ENCODE measurements at regions not wholly inside any gene's neighbourhood (a gene's known extent, or its start where the extent isn't known, plus 50 kb on each side); places are given as distances from the start of the nearest gene placed in this dataset.
A peak's percentile ranks its signal among the peaks of the same experiment; 100 is the strongest.

- no peak for ATAC-seq (replicated peaks)
- no peak for DNase-seq
- H3K27me3 Mint-ChIP-seq, result no peaks in the 10 kb centered on the region
These were observed 61.6 kb upstream of the PPARA start for GRCh38 chr22:46088541-46089311.

GRCh38 chr22:46089426-46090035, 60.8 kb upstream of the PPARA start:
- no peaks in the 10 kb centered on the region for H3K27me3 Mint-ChIP-seq
- no peak for DNase-seq
- H3K4me1 Mint-ChIP-seq, result peaks cover under 1 to 1% of the 10 kb centered on the region in 2 donors
- peaks cover 10 to 15% of the 10 kb centered on the region in 2 donors for H3K36me3 Mint-ChIP-seq
- ATAC-seq (replicated peaks), result no peak
- H3K27ac Mint-ChIP-seq, result no peak overlapping the region
- no peaks in the 10 kb centered on the region for H3K9me3 Mint-ChIP-seq
- no peak overlapping the region for H3K4me3 Mint-ChIP-seq

More at GRCh38 chr22:46088541-46089311, 61.6 kb upstream of the PPARA start:
- peaks cover 2 to 5% of the 10 kb centered on the region in 2 donors for H3K4me1 Mint-ChIP-seq
- H3K4me3 Mint-ChIP-seq, result no peak overlapping the region
- no peak overlapping the region for H3K27ac Mint-ChIP-seq
- H3K9me3 Mint-ChIP-seq, result no peaks in the 10 kb centered on the region
- peaks cover 10 to 18% of the 10 kb centered on the region in 2 donors for H3K36me3 Mint-ChIP-seq

GRCh38 chr22:46090036-46090591, 60.2 kb upstream of the PPARA start:
- Mint-ChIP-seq H3K4me1 (no peaks in the 10 kb centered on the region), H3K9me3 (no peaks in the 10 kb centered on the region), H3K27me3 (no peaks in the 10 kb centered on the region), H3K36me3 (peaks cover 10 to 15% of the 10 kb centered on the region in 2 donors), H3K4me3 (no peak overlapping the region), H3K27ac (no peak overlapping the region)
- no peak for ATAC-seq (replicated peaks)
- no peak for DNase-seq

- Mint-ChIP-seq H3K9me3 (no peaks in the 10 kb centered on the region), H3K27me3 (no peaks in the 10 kb centered on the region), H3K27ac (no peak overlapping the region), H3K36me3 (peaks cover 10 to 15% of the 10 kb centered on the region in 2 donors), H3K4me1 (no peaks in the 10 kb centered on the region), H3K4me3 (no peak overlapping the region)
- ATAC-seq (replicated peaks) (no peak), DNase-seq (no peak)
These were observed 59.6 kb upstream of the PPARA start for GRCh38 chr22:46090631-46091201.

GRCh38 chr22:46091277-46091977, 58.9 kb upstream of the PPARA start:
- no peaks in the 10 kb centered on the region for H3K27me3 Mint-ChIP-seq
- ATAC-seq (replicated peaks) (no peak), DNase-seq (no peak)
- H3K4me3 Mint-ChIP-seq, result no peak overlapping the region
- no peak overlapping the region for H3K27ac Mint-ChIP-seq
- H3K36me3 Mint-ChIP-seq, result peaks cover 10 to 15% of the 10 kb centered on the region in 2 donors
- H3K9me3 Mint-ChIP-seq, result no peaks in the 10 kb centered on the region
- H3K4me1 Mint-ChIP-seq, result no peaks in the 10 kb centered on the region

- no peaks in the 10 kb centered on the region for H3K9me3 Mint-ChIP-seq
- H3K36me3 Mint-ChIP-seq, result peaks cover 10 to 11% of the 10 kb centered on the region in 2 donors
- no peak for DNase-seq
- no peaks in the 10 kb centered on the region for H3K27me3 Mint-ChIP-seq
- no peak overlapping the region for H3K27ac Mint-ChIP-seq
- no peaks in the 10 kb centered on the region for H3K4me1 Mint-ChIP-seq
- ATAC-seq (replicated peaks), result no peak
- H3K4me3 Mint-ChIP-seq, result no peak overlapping the region
These were observed 58.3 kb upstream of the PPARA start for GRCh38 chr22:46092011-46092410.

- H3K4me3 Mint-ChIP-seq, result no peak overlapping the region
- no peaks in the 10 kb centered on the region for H3K27me3 Mint-ChIP-seq
- peaks cover 10 to 11% of the 10 kb centered on the region in 2 donors for H3K36me3 Mint-ChIP-seq
- ATAC-seq (replicated peaks) (no peak), DNase-seq (no peak)
- H3K9me3 Mint-ChIP-seq, result no peaks in the 10 kb centered on the region
- no peaks in the 10 kb centered on the region for H3K4me1 Mint-ChIP-seq
- H3K27ac Mint-ChIP-seq, result no peak overlapping the region
These were observed 57.5 kb upstream of the PPARA start for GRCh38 chr22:46092670-46093410.

GRCh38 chr22:46093796-46094195, 56.5 kb upstream of the PPARA start:
- ATAC-seq (replicated peaks), result no peak
- no peaks in the 10 kb centered on the region for H3K27me3 Mint-ChIP-seq
- no peak for DNase-seq
- no peak overlapping the region for H3K27ac Mint-ChIP-seq
- no peaks in the 10 kb centered on the region for H3K9me3 Mint-ChIP-seq
- no peaks in the 10 kb centered on the region for H3K4me1 Mint-ChIP-seq
- H3K36me3 Mint-ChIP-seq, result peaks cover 6 to 8% of the 10 kb centered on the region in 2 donors
- no peak overlapping the region for H3K4me3 Mint-ChIP-seq

GRCh38 chr22:46094676-46095075, 55.6 kb upstream of the PPARA start:
- no peaks in the 10 kb centered on the region for H3K9me3 Mint-ChIP-seq
- H3K4me3 Mint-ChIP-seq, result no peak overlapping the region
- H3K27ac Mint-ChIP-seq, result peak overlapping the region; percentile 31
- H3K27me3 Mint-ChIP-seq, result no peaks in the 10 kb centered on the region
- no peak for DNase-seq
- no peaks in the 10 kb centered on the region for H3K4me1 Mint-ChIP-seq
- ATAC-seq (replicated peaks), result no peak
- H3K36me3 Mint-ChIP-seq, result peaks cover 6 to 8% of the 10 kb centered on the region in 2 donors

GRCh38 chr22:46096051-46096450, 54.3 kb upstream of the PPARA start:
- no peaks in the 10 kb centered on the region for H3K27me3 Mint-ChIP-seq
- H3K36me3 Mint-ChIP-seq, result peaks cover 6 to 8% of the 10 kb centered on the region in 2 donors
- ATAC-seq (replicated peaks) (no peak), DNase-seq (no peak)
- H3K4me3 Mint-ChIP-seq, result no peak overlapping the region
- no peaks in the 10 kb centered on the region for H3K4me1 Mint-ChIP-seq
- no peak overlapping the region for H3K27ac Mint-ChIP-seq
- H3K9me3 Mint-ChIP-seq, result no peaks in the 10 kb centered on the region

GRCh38 chr22:46096706-46097230, 53.6 kb upstream of the PPARA start:
- H3K27ac Mint-ChIP-seq, result no peak overlapping the region
- H3K4me3 Mint-ChIP-seq, result no peak overlapping the region
- no peaks in the 10 kb centered on the region for H3K4me1 Mint-ChIP-seq
- H3K9me3 Mint-ChIP-seq, result no peaks in the 10 kb centered on the region
- no peak for ATAC-seq (replicated peaks)
- peaks cover 4 to 6% of the 10 kb centered on the region in 2 donors for H3K36me3 Mint-ChIP-seq
- DNase-seq, result no peak
- no peaks in the 10 kb centered on the region for H3K27me3 Mint-ChIP-seq

GRCh38 chr22:46097268-46097900, 52.9 kb upstream of the PPARA start:
- H3K4me3 Mint-ChIP-seq, result no peak overlapping the region
- H3K36me3 Mint-ChIP-seq, result peaks cover 3 to 6% of the 10 kb centered on the region in 2 donors
- no peaks in the 10 kb centered on the region for H3K4me1 Mint-ChIP-seq
- H3K27me3 Mint-ChIP-seq, result no peaks in the 10 kb centered on the region
- no peak for DNase-seq
- no peak overlapping the region for H3K27ac Mint-ChIP-seq
- no peaks in the 10 kb centered on the region for H3K9me3 Mint-ChIP-seq
- ATAC-seq (replicated peaks), result no peak
